ENCODE measurements at regions not wholly inside any gene's neighbourhood (a gene's known extent, or its start where the extent isn't known, plus 50 kb on each side); places are given as distances from the start of the nearest gene placed in this dataset.
"Not testable (repeated sequence)": the region's sequence is repeated elsewhere in the genome, so short reads cannot be mapped to it uniquely, and the experiment has no call there.

- H3K27ac ChIP-seq (ENCODE audit: low read depth, low read length), result no peak overlapping the region
- Mint-ChIP-seq H3K4me3 (no peak overlapping the region), H3K27ac (no peak overlapping the region), H3K27me3 (peaks cover 0 to 5% of the 10 kb centered on the region in 2 donors), H3K36me3 (no peaks in the 10 kb centered on the region), H3K4me1 (no peaks in the 10 kb centered on the region), H3K9me3 (peaks cover 0 to 6% (median 3%) of the 10 kb centered on the region in 5 donors)
- H3K27me3 ChIP-seq (ENCODE audit: insufficient read depth, low read length, poor library complexity, severe bottlenecking), result no peaks in the 10 kb centered on the region
- ChIA-PET CTCF (no interaction called here), POLR2A (no interaction called here)
- no peaks in the 10 kb centered on the region for H3K9me3 ChIP-seq (ENCODE audit: low read length)
- no peak overlapping the region for H3K4me3 ChIP-seq (ENCODE audit: low read length)
- no peak for DNase-seq
- H3K4me1 ChIP-seq (ENCODE audit: insufficient read depth, low read length), result no peaks in the 10 kb centered on the region
- H3K36me3 ChIP-seq (ENCODE audit: insufficient read depth, low read length), result no peaks in the 10 kb centered on the region
Observed at GRCh38 chr7:56222866-56223265, 106.6 kb upstream of the NUPR2 start.

- no peak for DNase-seq
- Mint-ChIP-seq H3K36me3 (no peaks in the 10 kb centered on the region), H3K27me3 (peaks cover 0 to 4% of the 10 kb centered on the region in 2 donors), H3K27ac (no peak overlapping the region), H3K9me3 (peaks cover 5 to 15% (median 12%) of the 10 kb centered on the region in 5 donors), H3K4me1 (no peaks in the 10 kb centered on the region), H3K4me3 (no peak overlapping the region)
- Histone ChIP-seq H3K4me3 (ENCODE audit: low read length) (no peak overlapping the region), H3K36me3 (ENCODE audit: insufficient read depth, low read length) (no peaks in the 10 kb centered on the region), H3K27me3 (ENCODE audit: insufficient read depth, low read length, poor library complexity, severe bottlenecking) (no peaks in the 10 kb centered on the region), H3K4me1 (ENCODE audit: insufficient read depth, low read length) (no peaks in the 10 kb centered on the region), H3K9me3 (ENCODE audit: low read length) (no peaks in the 10 kb centered on the region), H3K27ac (ENCODE audit: low read depth, low read length) (no peak overlapping the region)
- CTCF ChIA-PET, result no interaction called here
- POLR2A ChIA-PET, result no interaction called here
Observed at GRCh38 chr7:56219017-56219416, 102.8 kb upstream of the NUPR2 start.

- Histone ChIP-seq H3K36me3 (ENCODE audit: insufficient read depth, low read length) (no peaks in the 10 kb centered on the region), H3K9me3 (ENCODE audit: low read length) (no peaks in the 10 kb centered on the region), H3K4me3 (ENCODE audit: low read length) (no peak overlapping the region), H3K27me3 (ENCODE audit: insufficient read depth, low read length, poor library complexity, severe bottlenecking) (no peaks in the 10 kb centered on the region), H3K4me1 (ENCODE audit: insufficient read depth, low read length) (no peaks in the 10 kb centered on the region), H3K27ac (ENCODE audit: low read depth, low read length) (no peak overlapping the region)
- Mint-ChIP-seq H3K4me1 (no peaks in the 10 kb centered on the region), H3K4me3 (no peak overlapping the region), H3K27ac (no peak overlapping the region), H3K36me3 (no peaks in the 10 kb centered on the region), H3K27me3 (peaks cover 0 to 4% of the 10 kb centered on the region in 2 donors), H3K9me3 (peaks cover 5 to 15% (median 13%) of the 10 kb centered on the region in 5 donors)
- POLR2A ChIA-PET, result no interaction called here
- DNase-seq, result no peak
- CTCF ChIA-PET, result no interaction called here
Observed at GRCh38 chr7:56218510-56218909, 102.3 kb upstream of the NUPR2 start.

GRCh38 chr7:56213574-56213973 lies 97.4 kb upstream of the NUPR2 start:
- H3K4me3 ChIP-seq (ENCODE audit: low read length), result no peak overlapping the region
- H3K27ac ChIP-seq (ENCODE audit: low read depth, low read length), result no peak overlapping the region
- Mint-ChIP-seq H3K27me3 (peaks cover 0 to 4% of the 10 kb centered on the region in 2 donors), H3K36me3 (no peaks in the 10 kb centered on the region), H3K27ac (no peak overlapping the region), H3K9me3 (peaks cover 10 to 27% (median 15%) of the 10 kb centered on the region in 5 donors), H3K4me3 (no peak overlapping the region), H3K4me1 (no peaks in the 10 kb centered on the region)
- no peaks in the 10 kb centered on the region for H3K9me3 ChIP-seq (ENCODE audit: low read length)
- POLR2A ChIA-PET, result no interaction called here
- no peaks in the 10 kb centered on the region for H3K4me1 ChIP-seq (ENCODE audit: insufficient read depth, low read length)
- no peak for DNase-seq
- no peaks in the 10 kb centered on the region for H3K27me3 ChIP-seq (ENCODE audit: insufficient read depth, low read length, poor library complexity, severe bottlenecking)
- CTCF ChIA-PET, result no interaction called here
- no peaks in the 10 kb centered on the region for H3K36me3 ChIP-seq (ENCODE audit: insufficient read depth, low read length)

GRCh38 chr7:56206420-56206819 lies 90.2 kb upstream of the NUPR2 start:
- Mint-ChIP-seq H3K27me3 (peaks cover 0 to 3% of the 10 kb centered on the region in 2 donors), H3K9me3 (peaks cover 3 to 13% (median 6%) of the 10 kb centered on the region in 5 donors), H3K4me1 (no peaks in the 10 kb centered on the region), H3K36me3 (no peaks in the 10 kb centered on the region), H3K27ac (no peak overlapping the region), H3K4me3 (no peak overlapping the region)
- H3K9me3 ChIP-seq (ENCODE audit: low read length), result no peaks in the 10 kb centered on the region
- no peak overlapping the region for H3K27ac ChIP-seq (ENCODE audit: low read depth, low read length)
- CTCF ChIA-PET, result no interaction called here
- no peaks in the 10 kb centered on the region for H3K27me3 ChIP-seq (ENCODE audit: insufficient read depth, low read length, poor library complexity, severe bottlenecking)
- no peak for DNase-seq
- H3K4me1 ChIP-seq (ENCODE audit: insufficient read depth, low read length), result no peaks in the 10 kb centered on the region
- POLR2A ChIA-PET, result no interaction called here
- H3K36me3 ChIP-seq (ENCODE audit: insufficient read depth, low read length), result no peaks in the 10 kb centered on the region
- H3K4me3 ChIP-seq (ENCODE audit: low read length), result no peak overlapping the region

GRCh38 chr7:56199639-56200038 lies 83.4 kb upstream of the NUPR2 start:
- Mint-ChIP-seq H3K27me3 (no peaks in the 10 kb centered on the region), H3K36me3 (no peaks in the 10 kb centered on the region), H3K9me3 (peaks cover 0 to 13% (median 6%) of the 10 kb centered on the region in 5 donors), H3K4me1 (no peaks in the 10 kb centered on the region), H3K27ac (no peak overlapping the region), H3K4me3 (no peak overlapping the region)
- POLR2A ChIA-PET, result no interaction called here
- no peaks in the 10 kb centered on the region for H3K27me3 ChIP-seq (ENCODE audit: insufficient read depth, low read length, poor library complexity, severe bottlenecking)
- H3K36me3 ChIP-seq (ENCODE audit: insufficient read depth, low read length), result no peaks in the 10 kb centered on the region
- no peak for DNase-seq
- no peak overlapping the region for H3K4me3 ChIP-seq (ENCODE audit: low read length)
- H3K27ac ChIP-seq (ENCODE audit: low read depth, low read length), result no peak overlapping the region
- CTCF ChIA-PET, result no interaction called here
- no peaks in the 10 kb centered on the region for H3K4me1 ChIP-seq (ENCODE audit: insufficient read depth, low read length)
- no peaks in the 10 kb centered on the region for H3K9me3 ChIP-seq (ENCODE audit: low read length)

- H3K4me1 Mint-ChIP-seq, CTCF ChIA-PET: not testable (repeated sequence)
Observed at GRCh38 chr7:56196195-56196594, 80.0 kb upstream of the NUPR2 start.

GRCh38 chr7:56188823-56189346 lies 72.7 kb upstream of the NUPR2 start:
- no peak for DNase-seq
- no peak overlapping the region for H3K27ac ChIP-seq (ENCODE audit: low read depth, low read length)
- ChIA-PET POLR2A (no interaction called here), CTCF (no interaction called here)
- no peaks in the 10 kb centered on the region for H3K9me3 Mint-ChIP-seq
- H3K4me3 ChIP-seq (ENCODE audit: low read length), result no peak overlapping the region
- no peaks in the 10 kb centered on the region for H3K4me1 Mint-ChIP-seq
- H3K27ac Mint-ChIP-seq, result no peak overlapping the region
- H3K36me3 Mint-ChIP-seq, result no peaks in the 10 kb centered on the region
- no peak overlapping the region for H3K4me3 Mint-ChIP-seq
- no peaks in the 10 kb centered on the region for H3K4me1 ChIP-seq (ENCODE audit: insufficient read depth, low read length)
- no peaks in the 10 kb centered on the region for H3K9me3 ChIP-seq (ENCODE audit: low read length)
- no peaks in the 10 kb centered on the region for H3K27me3 ChIP-seq (ENCODE audit: insufficient read depth, low read length, poor library complexity, severe bottlenecking)
- H3K27me3 Mint-ChIP-seq, result peaks cover 0 to 7% of the 10 kb centered on the region in 2 donors
- no peaks in the 10 kb centered on the region for H3K36me3 ChIP-seq (ENCODE audit: insufficient read depth, low read length)

More at GRCh38 chr7:56196195-56196594, 80.0 kb upstream of the NUPR2 start:
- H3K27ac ChIP-seq (ENCODE audit: low read depth, low read length); H3K27ac Mint-ChIP-seq; H3K4me3 Mint-ChIP-seq; H3K27me3 ChIP-seq (ENCODE audit: insufficient read depth, low read length, poor library complexity, severe bottlenecking); DNase-seq; H3K27me3 Mint-ChIP-seq; H3K9me3 Mint-ChIP-seq; POLR2A ChIA-PET; H3K4me1 ChIP-seq (ENCODE audit: insufficient read depth, low read length); H3K9me3 ChIP-seq (ENCODE audit: low read length); H3K4me3 ChIP-seq (ENCODE audit: low read length); H3K36me3 ChIP-seq (ENCODE audit: insufficient read depth, low read length); H3K36me3 Mint-ChIP-seq: not testable (repeated sequence)

GRCh38 chr7:56188376-56188775 lies 72.2 kb upstream of the NUPR2 start:
- Histone ChIP-seq H3K27me3 (ENCODE audit: insufficient read depth, low read length, poor library complexity, severe bottlenecking) (no peaks in the 10 kb centered on the region), H3K4me3 (ENCODE audit: low read length) (no peak overlapping the region), H3K27ac (ENCODE audit: low read depth, low read length) (no peak overlapping the region), H3K4me1 (ENCODE audit: insufficient read depth, low read length) (no peaks in the 10 kb centered on the region), H3K36me3 (ENCODE audit: insufficient read depth, low read length) (no peaks in the 10 kb centered on the region), H3K9me3 (ENCODE audit: low read length) (no peaks in the 10 kb centered on the region)
- H3K27me3 Mint-ChIP-seq, result peaks cover 0 to 7% of the 10 kb centered on the region in 2 donors
- no peaks in the 10 kb centered on the region for H3K4me1 Mint-ChIP-seq
- CTCF ChIA-PET, result no interaction called here
- no peak overlapping the region for H3K4me3 Mint-ChIP-seq
- no peak overlapping the region for H3K27ac Mint-ChIP-seq
- no peak for DNase-seq
- no peaks in the 10 kb centered on the region for H3K9me3 Mint-ChIP-seq
- POLR2A ChIA-PET, result no interaction called here
- no peaks in the 10 kb centered on the region for H3K36me3 Mint-ChIP-seq
